HepG2 (cell line): ENCODE measurements at regions not wholly inside any gene's neighbourhood (a gene's known extent, or its start where the extent isn't known, plus 50 kb on each side); places are given as distances from the start of the nearest gene placed in this dataset.

Source experiments
- ATAC-seq: fragments of 200-7000 bp; cut with Tn5 transposase; 3 replicates; pipeline ENCODE4 v1.9.1; 2020; ENCODE audit warnings: mild to moderate bottlenecking, moderate library complexity
- BruUV-seq: library from RNA; stranded (reverse); fragments of 400-500 nt; replicated peaks from 2 replicates; lab custom pipeline; 2021; lab: Mats Ljungman, UMichigan
- CTCF ChIA-PET: fragments of 300-600 bp; formaldehyde crosslinking; extraction: SDS; loops from one replicate; lab custom pipeline; 2021; ENCODE audit warnings: low total read pairs, inconsistent platforms, low intra/inter-chr PET ratio; lab: Yijun Ruan, JAX
- POLR2A ChIA-PET: fragments of 350-600 bp; sonication (Branson Sonifier 250); formaldehyde crosslinking; loops from one replicate; lab custom pipeline; 2020; ENCODE audit warnings: antibody characterized with exemption, inconsistent platforms; lab: Yijun Ruan, JAX
- DNase-seq: peaks from one replicate; pipeline ENCODE4 v3.0.0-alpha.2; 2015; ENCODE audit warnings: low spot score
- FAIRE-seq: peaks from 3 replicates; lab custom pipeline; 2011; peaks lifted over from hg19 to GRCh38; lab: Jason Lieb, UNC
- H2AFZ ChIP-seq: one replicate; pipeline ENCODE4 v1.6.1; 2011; ENCODE audit warnings: low read length, inconsistent platforms
- H3K27ac ChIP-seq: fragments of 300-600 bp; 3 replicates; pipeline ENCODE4 v1.8.0; 2011; ENCODE audit warnings: mixed run types, mild to moderate bottlenecking, mixed read lengths, low read length, inconsistent platforms; ENCODE audit not compliant: insufficient read depth; ENCODE audit errors: extremely low read length
- H3K27me3 ChIP-seq, 2 experiments: fragments of 200-600 bp in 1 of 2; 2 replicates in 1 of 2; 3 replicates in 1 of 2; pipeline versions ENCODE4 v1.6.0 to v1.8.0; 2011; ENCODE audit warnings: low read length in 2 of 2, mild to moderate bottlenecking in 2 of 2, moderate library complexity in 2 of 2, inconsistent platforms in 1 of 2; ENCODE audit not compliant: insufficient read depth in 2 of 2, control insufficient read depth in 1 of 2
- H3K36me3 ChIP-seq, 2 experiments: fragments of 200-600 bp in 1 of 2; replicated peaks in 1 of 2; 2 replicates in 1 of 2; 3 replicates in 1 of 2; pipeline versions ENCODE4 v1.5.1 to v1.8.0; 2011; ENCODE audit warnings: low read length in 2 of 2, inconsistent platforms in 1 of 2; ENCODE audit not compliant: insufficient read depth in 2 of 2, control insufficient read depth in 1 of 2
- H3K4me1 ChIP-seq: 2 replicates; pipeline ENCODE4 v1.5.1; 2012; ENCODE audit warnings: low read length, inconsistent platforms; ENCODE audit not compliant: insufficient read depth
- H3K4me2 ChIP-seq: 2 replicates; pipeline ENCODE4 v1.6.0; 2011; ENCODE audit warnings: low read depth, low read length, inconsistent platforms
- H3K4me3 ChIP-seq, 3 experiments: fragments of 200-600 bp in 1 of 3; sonication (generic), shearing (Covaris generic) in 1 of 3; replicated peaks in 1 of 3; 2 replicates each; pipeline ENCODE4 v1.5.1; 2011 to 2016; ENCODE audit warnings: low read length in 3 of 3, inconsistent platforms in 2 of 3, low read depth in 2 of 3, mild to moderate bottlenecking in 2 of 3, control low read depth in 1 of 3, mixed read lengths in 1 of 3; ENCODE audit not compliant: insufficient read depth in 1 of 3
- H3K79me2 ChIP-seq: one replicate; pipeline ENCODE4 v1.6.1; 2011; ENCODE audit warnings: low read length, inconsistent platforms; ENCODE audit not compliant: insufficient read depth
- H3K9ac ChIP-seq: 2 replicates; pipeline ENCODE4 v1.6.0; 2011; ENCODE audit warnings: mild to moderate bottlenecking, low read depth, low read length, inconsistent platforms; ENCODE audit not compliant: insufficient read depth
- H3K9me3 ChIP-seq: 2 replicates; pipeline ENCODE4 v1.5.1; 2012; ENCODE audit warnings: mild to moderate bottlenecking, low read length
- H4K20me1 ChIP-seq: 2 replicates; pipeline ENCODE4 v1.6.0; 2011; ENCODE audit warnings: inconsistent platforms, mild to moderate bottlenecking, low read length, moderate library complexity; ENCODE audit not compliant: insufficient read depth
- CAMTA2 ChIP-seq: sonication (generic); formaldehyde crosslinking; IDR thresholded peaks from 2 replicates; pipeline ENCODE4 v1.4.0; 2020; ENCODE audit warnings: mild to moderate bottlenecking, missing genetic modification reagents, borderline replicate concordance
- CHD2 ChIP-seq: IDR thresholded peaks from 2 replicates; pipeline ENCODE4 v1.6.1; 2011; ENCODE audit warnings: low read depth, low read length, improper control_type of control experiment
- CREM ChIP-seq, 2 experiments: sonication (generic) in 1 of 2; formaldehyde crosslinking in 1 of 2; IDR thresholded peaks; 2 replicates each; pipeline versions ENCODE4 v1.4.0 to v1.6.1; 2016 to 2020; ENCODE audit warnings: antibody characterized with exemption in 1 of 2, mild to moderate bottlenecking in 1 of 2, missing genetic modification reagents in 1 of 2
- GLMP ChIP-seq: sonication (generic); formaldehyde crosslinking; IDR thresholded peaks from 2 replicates; pipeline ENCODE4 v1.9.0; 2021; ENCODE audit warnings: missing genetic modification reagents, mild to moderate bottlenecking, borderline replicate concordance
- IRF2 ChIP-seq: IDR thresholded peaks from 2 replicates; pipeline ENCODE4 v1.6.1; 2018; ENCODE audit warnings: missing genetic modification reagents, missing compliant biosample characterization
- KDM5A ChIP-seq: fragments of 200-600 bp; sonication (generic); IDR thresholded peaks from 2 replicates; pipeline ENCODE4 v1.7.0; 2018; ENCODE audit warnings: antibody characterized with exemption, mild to moderate bottlenecking, low read length, borderline replicate concordance
- MAFF ChIP-seq: IDR thresholded peaks from 2 replicates; pipeline ENCODE4 v1.6.1; 2011; ENCODE audit warnings: low read depth, low read length, improper control_type of control experiment
- SOX6 ChIP-seq, 2 experiments: fragments of 450-650 bp in 1 of 2; sonication (generic) in 1 of 2; formaldehyde crosslinking in 1 of 2; IDR thresholded peaks; 2 replicates each; pipeline versions ENCODE4 v1.4.0 to v1.6.1; 2017 to 2020; ENCODE audit warnings: antibody characterized with exemption in 1 of 2, mild to moderate bottlenecking in 1 of 2, missing genetic modification reagents in 1 of 2
- ZNF770 ChIP-seq: sonication (generic); formaldehyde crosslinking; IDR thresholded peaks from 2 replicates; pipeline ENCODE4 v1.5.0; 2020; ENCODE audit warnings: mild to moderate bottlenecking, missing genetic modification reagents
- ZNF883 ChIP-seq: sonication (generic); formaldehyde crosslinking; IDR thresholded peaks from 2 replicates; pipeline ENCODE4 v1.5.1; 2020; ENCODE audit warnings: mild to moderate bottlenecking, missing genetic modification reagents; ENCODE audit errors: not compliant biosample characterization
- ZSCAN9 ChIP-seq: IDR thresholded peaks from 2 replicates; pipeline ENCODE4 v1.6.1; 2016; ENCODE audit warnings: borderline replicate concordance
- WGBS: methylation state at CpG from one replicate; pipeline ENCODE4 v1.1.6; 2017; ENCODE audit warnings: low lambda C conversion rate; 5-methylcytosine and 5-hydroxymethylcytosine counted together
- in situ Hi-C: cut with HindIII; loops from 2 replicates; pipeline ENCODE4 v1.10.0; 2017; ENCODE audit warnings: low pct_unique_long_range_greater_than_20kb; ENCODE audit not compliant: extremely low pct_ligation_motif_present
- intact Hi-C: fragments of 100-400 bp; cut with micrococcal nuclease; formaldehyde crosslinking; loops from one replicate; pipeline ENCODE4 v1.10.0; 2022; ENCODE audit not compliant: unreplicated experiment

- ChIA-PET CTCF (no interaction called here), POLR2A (no interaction called here)
- intact Hi-C loops: no loop called here
- no peak overlapping the region for H3K9ac ChIP-seq
- H2AFZ ChIP-seq: no peak overlapping the region
- no peaks in the 10 kb centered on the region for H3K4me1 ChIP-seq
- in situ Hi-C loops: no loop called here
- no peak for DNase-seq
- no peak overlapping the region for H3K4me3 ChIP-seq
- ATAC-seq: no peak
- no peak overlapping the region for H3K4me2 ChIP-seq
- WGBS: 0% methylated on average over 2 of the region's 2 CpGs
- no TSS peak for BruUV-seq
- no peaks in the 10 kb centered on the region for H3K36me3 ChIP-seq
- no peaks in the 10 kb centered on the region for H3K9me3 ChIP-seq
- FAIRE-seq: no peak
- no peaks in the 10 kb centered on the region for H4K20me1 ChIP-seq
- no peaks in the 10 kb centered on the region for H3K27me3 ChIP-seq
- H3K79me2 ChIP-seq: no peaks in the 10 kb centered on the region
- H3K27ac ChIP-seq: no peak overlapping the region
- TF ChIP-seq ZNF770 (CRISPR knock-in tag) (no peak), SOX6 (IDR thresholded peaks at IDR 0.05) (no peak), SOX6 (CRISPR knock-in tag; IDR thresholded peaks at IDR 0.05) (no peak), CAMTA2 (no peak), GLMP (CRISPR knock-in tag) (no peak), IRF2 (CRISPR knock-in tag) (no peak), CHD2 (no peak), ZNF883 (CRISPR knock-in tag) (no peak), KDM5A (no peak), MAFF (no peak), ZSCAN9 (CRISPR knock-in tag) (no peak), CREM (IDR thresholded peaks at IDR 0.05) (no peak), CREM (CRISPR knock-in tag; IDR thresholded peaks at IDR 0.05) (no peak)
- TF ChIP-seq, all 625 proteins: peak for 0
Measured at GRCh38 chr1:186620566-186621350, 59.5 kb downstream of the PTGS2 start.
